ENCODE measurements at regions not wholly inside any gene's neighbourhood (a gene's known extent, or its start where the extent isn't known, plus 50 kb on each side); places are given as distances from the start of the nearest gene placed in this dataset.

DNA sequence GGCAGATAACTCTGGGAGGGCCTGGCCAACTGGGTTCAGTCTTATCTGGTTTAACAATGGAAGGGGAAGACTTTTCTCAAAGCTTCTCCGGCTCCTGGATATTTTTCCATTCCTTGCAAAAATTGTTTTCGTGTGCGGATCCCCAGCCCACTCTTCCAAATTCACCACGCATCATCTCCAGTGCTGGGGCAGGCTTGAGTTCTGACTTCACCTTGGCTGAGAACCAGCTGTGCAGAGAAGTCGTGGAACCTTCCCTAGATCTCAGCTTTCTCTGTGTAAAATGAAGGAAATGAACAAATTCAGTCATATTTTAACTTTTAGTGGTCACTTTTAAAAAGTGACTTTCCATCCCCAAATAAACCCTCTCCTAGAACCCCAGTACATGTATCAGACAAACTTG is 297.0 kb downstream of the TCF7L2 start:
- no peaks in the 10 kb centered on the region for H3K9me3 ChIP-seq (ENCODE audit: control insufficient read depth in 4 of 4, insufficient read depth in 3 of 4, low read length in 3 of 4)
- H3K36me3 ChIP-seq (ENCODE audit: control insufficient read depth in 4 of 4, insufficient read depth in 4 of 4, low read length in 4 of 4), result no peaks in the 10 kb centered on the region
- H3K27me3 ChIP-seq (ENCODE audit: control insufficient read depth in 3 of 3, insufficient read depth in 3 of 3, low read length in 2 of 3), result no peaks in the 10 kb centered on the region
- H3K4me3 ChIP-seq, result no peak overlapping the region
- H3K4me1 ChIP-seq (ENCODE audit: control insufficient read depth in 5 of 5, insufficient read depth in 5 of 5, low read length in 5 of 5), result no peaks in the 10 kb centered on the region
- 85 to 95% methylated on average over 5 of the region's 5 CpGs for WGBS, 2 donors
- DNase-seq (no peak), ATAC-seq (ENCODE audit: insufficient read depth, low FRiP score) (no peak)
- no peak overlapping the region for H3K27ac ChIP-seq (ENCODE audit: low read depth in 1 of 2, low read length in 1 of 2)
- H3K9ac ChIP-seq (ENCODE audit: insufficient read depth in 1 of 2, low read length in 2 of 2), result no peak overlapping the region
- TF ChIP-seq, protein P1, sequence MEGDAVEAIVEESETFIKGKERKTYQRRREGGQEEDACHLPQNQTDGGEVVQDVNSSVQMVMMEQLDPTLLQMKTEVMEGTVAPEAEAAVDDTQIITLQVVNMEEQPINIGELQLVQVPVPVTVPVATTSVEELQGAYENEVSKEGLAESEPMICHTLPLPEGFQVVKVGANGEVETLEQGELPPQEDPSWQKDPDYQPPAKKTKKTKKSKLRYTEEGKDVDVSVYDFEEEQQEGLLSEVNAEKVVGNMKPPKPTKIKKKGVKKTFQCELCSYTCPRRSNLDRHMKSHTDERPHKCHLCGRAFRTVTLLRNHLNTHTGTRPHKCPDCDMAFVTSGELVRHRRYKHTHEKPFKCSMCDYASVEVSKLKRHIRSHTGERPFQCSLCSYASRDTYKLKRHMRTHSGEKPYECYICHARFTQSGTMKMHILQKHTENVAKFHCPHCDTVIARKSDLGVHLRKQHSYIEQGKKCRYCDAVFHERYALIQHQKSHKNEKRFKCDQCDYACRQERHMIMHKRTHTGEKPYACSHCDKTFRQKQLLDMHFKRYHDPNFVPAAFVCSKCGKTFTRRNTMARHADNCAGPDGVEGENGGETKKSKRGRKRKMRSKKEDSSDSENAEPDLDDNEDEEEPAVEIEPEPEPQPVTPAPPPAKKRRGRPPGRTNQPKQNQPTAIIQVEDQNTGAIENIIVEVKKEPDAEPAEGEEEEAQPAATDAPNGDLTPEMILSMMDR (IDR thresholded peaks at IDR 0.05; ENCODE audit: control extremely low read depth, extremely low read depth), result no peak

DNA sequence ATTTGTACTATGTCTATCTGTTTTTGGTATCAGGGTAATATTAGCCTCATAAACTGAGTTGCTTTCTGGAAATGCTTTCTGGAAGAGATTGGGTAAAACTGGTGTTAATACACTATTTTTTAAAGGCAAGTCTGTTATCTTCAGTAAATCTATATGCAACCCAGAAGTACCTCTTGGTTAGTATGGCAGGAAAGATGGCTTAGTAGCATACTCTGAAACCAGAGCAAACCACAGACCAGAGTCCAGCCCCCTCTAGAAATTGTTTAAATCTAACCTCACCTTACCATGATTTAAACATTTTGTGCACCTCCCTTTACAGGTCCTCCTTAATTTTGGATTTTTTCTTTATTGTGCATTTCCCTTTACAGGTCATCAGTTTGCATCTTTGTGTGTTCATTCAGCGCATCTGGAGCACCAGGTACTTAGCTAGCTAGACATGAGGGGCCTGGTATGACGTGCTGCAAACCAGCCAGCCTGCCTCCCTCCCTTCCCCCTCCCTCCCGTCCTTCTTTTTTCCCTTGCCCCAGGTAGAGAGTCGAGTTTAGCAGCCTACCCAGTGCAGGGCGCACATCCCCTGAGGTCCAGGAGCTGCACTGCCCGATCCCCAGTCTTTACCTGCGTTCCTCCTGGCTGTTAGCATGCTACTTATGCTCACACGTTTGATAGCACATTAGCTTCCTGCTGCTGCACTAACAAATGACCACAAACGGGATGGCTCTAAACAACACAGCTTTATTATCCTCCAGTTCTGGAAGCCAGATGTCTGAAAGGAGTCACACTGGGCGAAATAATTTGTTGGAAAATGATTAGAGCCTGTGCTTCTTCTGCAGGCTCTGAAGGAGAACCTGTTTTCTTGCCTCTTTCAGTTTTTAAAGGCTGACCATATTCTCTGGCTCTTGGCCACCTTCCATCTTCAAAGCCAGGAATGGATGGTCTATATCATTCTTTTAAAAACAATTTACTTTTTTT is 299.9 kb upstream of the HABP2 start:
- Histone ChIP-seq H3K9me3 (ENCODE audit: control insufficient read depth in 4 of 4, insufficient read depth in 3 of 4, low read length in 3 of 4) (no peaks in the 10 kb centered on the region), H3K4me3 (no peak overlapping the region), H3K27ac (ENCODE audit: low read depth in 1 of 2, low read length in 1 of 2) (no peak overlapping the region), H3K27me3 (ENCODE audit: control insufficient read depth in 3 of 3, insufficient read depth in 3 of 3, low read length in 2 of 3) (no peaks in the 10 kb centered on the region), H3K9ac (ENCODE audit: insufficient read depth in 1 of 2, low read length in 2 of 2) (no peak overlapping the region), H3K36me3 (ENCODE audit: control insufficient read depth in 4 of 4, insufficient read depth in 4 of 4, low read length in 4 of 4) (no peaks in the 10 kb centered on the region), H3K4me1 (ENCODE audit: control insufficient read depth in 5 of 5, insufficient read depth in 5 of 5, low read length in 5 of 5) (no peaks in the 10 kb centered on the region)
- DNase-seq, result peak in 1 of 3 donors; percentile 18
- no peak for ATAC-seq (ENCODE audit: insufficient read depth, low FRiP score)
- WGBS, 2 donors, result 60 to 72% methylated on average over 10 of the region's 10 CpGs
- TF ChIP-seq, protein P1 (IDR thresholded peaks at IDR 0.05; ENCODE audit: control extremely low read depth, extremely low read depth), result no peak

DNA sequence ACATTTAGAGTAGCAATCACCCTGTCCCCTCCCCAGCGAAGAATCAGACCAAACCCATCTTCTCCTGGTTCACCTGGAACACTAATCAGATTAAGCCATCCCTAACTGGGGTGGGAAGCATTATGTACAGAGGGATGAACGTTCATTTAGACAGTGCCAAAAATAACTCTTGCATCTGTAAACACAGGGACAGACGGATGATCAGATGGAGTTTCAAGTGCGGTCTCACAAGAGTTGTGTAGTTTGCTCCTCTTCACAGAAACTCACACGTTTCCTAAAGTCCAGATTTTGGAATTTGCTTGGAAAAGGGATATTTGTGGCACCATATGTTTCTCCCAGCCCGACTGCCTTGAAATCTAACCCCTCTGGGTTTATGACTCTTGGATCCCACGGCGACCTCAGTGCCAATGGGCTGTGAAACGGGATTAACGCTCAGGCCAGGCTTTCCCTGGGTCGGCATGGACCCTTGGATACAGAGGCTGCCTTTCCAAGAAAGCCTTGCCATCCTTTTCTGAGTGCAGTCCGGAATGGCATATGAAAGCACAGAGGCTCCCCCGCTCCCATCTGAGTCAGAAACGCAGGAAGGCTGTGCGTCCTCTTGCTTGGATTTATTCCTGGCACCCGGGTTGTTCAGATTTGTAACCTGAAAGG is 293.2 kb upstream of the HABP2 start:
- ATAC-seq (ENCODE audit: insufficient read depth, low FRiP score), result no peak
- WGBS, 2 donors, result 80 to 87% methylated on average over 16 of the region's 16 CpGs

More for the DNA sequence above, 293.2 kb upstream of the HABP2 start:
- Histone ChIP-seq H3K36me3 (ENCODE audit: control insufficient read depth in 4 of 4, insufficient read depth in 4 of 4, low read length in 4 of 4) (no peaks in the 10 kb centered on the region), H3K4me1 (ENCODE audit: control insufficient read depth in 5 of 5, insufficient read depth in 5 of 5, low read length in 5 of 5) (no peaks in the 10 kb centered on the region), H3K27me3 (ENCODE audit: control insufficient read depth in 3 of 3, insufficient read depth in 3 of 3, low read length in 2 of 3) (no peaks in the 10 kb centered on the region), H3K27ac (ENCODE audit: low read depth in 1 of 2, low read length in 1 of 2) (no peak overlapping the region), H3K9ac (ENCODE audit: insufficient read depth in 1 of 2, low read length in 2 of 2) (no peak overlapping the region), H3K4me3 (no peak overlapping the region), H3K9me3 (ENCODE audit: control insufficient read depth in 4 of 4, insufficient read depth in 3 of 4, low read length in 3 of 4) (no peaks in the 10 kb centered on the region)
- TF ChIP-seq, protein P1 (IDR thresholded peaks at IDR 0.05; ENCODE audit: control extremely low read depth, extremely low read depth), result no peak
- DNase-seq, result no peak
